RWPE2 (cell line): ENCODE measurements at regions not wholly inside any gene's neighbourhood (a gene's known extent, or its start where the extent isn't known, plus 50 kb on each side); places are given as distances from the start of the nearest gene placed in this dataset.
A peak's percentile ranks its signal among the peaks of the same experiment; 100 is the strongest.

Experiments
- ATAC-seq: fragments of 200-7000 bp; cut with Tn5 transposase; 3 replicates; pipeline ENCODE4 v1.9.1; 2021; ENCODE audit warnings: low read depth
- DNase-seq: peaks from one replicate; pipeline ENCODE4 v3.0.0-alpha.2; 2020; ENCODE audit warnings: low spot score
- H3K27ac ChIP-seq: fragments of 450-650 bp; 2 replicates; pipeline ENCODE4 v1.5.1; 2017; ENCODE audit warnings: mild to moderate bottlenecking; ENCODE audit not compliant: poor library complexity, severe bottlenecking
- H3K27me3 ChIP-seq: fragments of 250-450 bp; sonication (Bioruptor Pico); 2 replicates; pipeline ENCODE4 v1.5.1; 2021; ENCODE audit warnings: mild to moderate bottlenecking, moderate library complexity; ENCODE audit not compliant: insufficient read depth, poor library complexity, severe bottlenecking
- H3K36me3 ChIP-seq: fragments of 250-450 bp; sonication (Bioruptor Pico); 2 replicates; pipeline ENCODE4 v1.5.1; 2020; ENCODE audit warnings: low read depth, mild to moderate bottlenecking, moderate library complexity
- H3K4me1 ChIP-seq: fragments of 250-450 bp; sonication (Bioruptor Pico); 2 replicates; pipeline ENCODE4 v1.5.1; 2021; ENCODE audit warnings: mild to moderate bottlenecking, moderate library complexity; ENCODE audit not compliant: insufficient read depth, poor library complexity, severe bottlenecking
- H3K4me3 ChIP-seq: fragments of 250-450 bp; sonication (Bioruptor Pico); 2 replicates; pipeline ENCODE4 v1.5.1; 2021; ENCODE audit warnings: mild to moderate bottlenecking, moderate library complexity; ENCODE audit not compliant: severe bottlenecking
- H3K9me3 ChIP-seq: fragments of 250-450 bp; sonication (Bioruptor Pico); 2 replicates; pipeline ENCODE4 v1.5.1; 2021; ENCODE audit warnings: mild to moderate bottlenecking, moderate library complexity; ENCODE audit not compliant: severe bottlenecking
- CTCF ChIP-seq: fragments of 450-650 bp; IDR thresholded peaks from one replicate; pipeline ENCODE4 v1.5.1; 2017; ENCODE audit warnings: mild to moderate bottlenecking, moderate library complexity; ENCODE audit not compliant: poor library complexity, severe bottlenecking

- Histone ChIP-seq H3K27me3 (no peaks in the 10 kb centered on the region), H3K9me3 (no peaks in the 10 kb centered on the region), H3K36me3 (no peaks in the 10 kb centered on the region), H3K27ac (no peak overlapping the region), H3K4me1 (peaks cover 7% of the 10 kb centered on the region), H3K4me3 (no peak overlapping the region)
- DNase-seq (no peak), ATAC-seq (no peak)
- TF ChIP-seq CTCF = no peak
These were observed 377.1 kb downstream of the NPHP4 start for GRCh38 chr1:5615076-5615475.

- peaks cover 7% of the 10 kb centered on the region for H3K4me1 ChIP-seq
- TF ChIP-seq CTCF = no peak
- H3K27me3 ChIP-seq = no peaks in the 10 kb centered on the region
- no peak overlapping the region for H3K27ac ChIP-seq
- H3K36me3 ChIP-seq = no peaks in the 10 kb centered on the region
- no peak for ATAC-seq
- H3K4me3 ChIP-seq = no peak overlapping the region
- no peak for DNase-seq
- no peaks in the 10 kb centered on the region for H3K9me3 ChIP-seq
These were observed 378.3 kb downstream of the NPHP4 start for GRCh38 chr1:5613900-5614299.

GRCh38 chr1:5611851-5612250 is 380.4 kb downstream of the NPHP4 start:
- Histone ChIP-seq H3K27ac (peak overlapping the region; percentile 37), H3K4me1 (peaks cover 7% of the 10 kb centered on the region), H3K4me3 (no peak overlapping the region), H3K36me3 (no peaks in the 10 kb centered on the region), H3K27me3 (no peaks in the 10 kb centered on the region), H3K9me3 (peaks cover 4% of the 10 kb centered on the region)
- ATAC-seq (peak; percentile 49; the same call in 1 of the 3 replicates), DNase-seq (no peak)
- TF ChIP-seq CTCF = no peak

GRCh38 chr1:5611431-5611830 is 380.8 kb downstream of the NPHP4 start:
- H3K36me3 ChIP-seq = no peaks in the 10 kb centered on the region
- DNase-seq = no peak
- no peak for TF ChIP-seq CTCF
- ATAC-seq = peak; percentile 88
- no peaks in the 10 kb centered on the region for H3K27me3 ChIP-seq
- peak overlapping the region; percentile 37 for H3K27ac ChIP-seq
- H3K9me3 ChIP-seq = peaks cover 4% of the 10 kb centered on the region
- peaks cover 7% of the 10 kb centered on the region for H3K4me1 ChIP-seq
- H3K4me3 ChIP-seq = no peak overlapping the region

- H3K36me3 ChIP-seq = no peaks in the 10 kb centered on the region
- H3K4me1 ChIP-seq = peaks cover 7% of the 10 kb centered on the region
- H3K9me3 ChIP-seq = peaks cover 4% of the 10 kb centered on the region
- no peak overlapping the region for H3K4me3 ChIP-seq
- no peaks in the 10 kb centered on the region for H3K27me3 ChIP-seq
- ATAC-seq (no peak), DNase-seq (no peak)
- no peak for TF ChIP-seq CTCF
- H3K27ac ChIP-seq = no peak overlapping the region
These were observed 381.8 kb downstream of the NPHP4 start for GRCh38 chr1:5610432-5610831.
